Osteoblast (primary cell): ENCODE measurements at regions not wholly inside any gene's neighbourhood (a gene's known extent, or its start where the extent isn't known, plus 50 kb on each side); places are given as distances from the start of the nearest gene placed in this dataset.

Source experiments
- DNase-seq: peaks from one replicate; pipeline ENCODE4 v3.0.0; 2011; ENCODE audit warnings: low spot score, mixed read lengths; ENCODE audit not compliant: insufficient read length; ENCODE audit errors: missing footprints
- H2AFZ ChIP-seq: 2 replicates; pipeline ENCODE4 v1.6.0; 2011; ENCODE audit warnings: mild to moderate bottlenecking, low read length
- H3K27ac ChIP-seq: 2 replicates; pipeline ENCODE4 v1.5.1; 2011; ENCODE audit warnings: mild to moderate bottlenecking, low read depth, low read length, moderate library complexity
- H3K27me3 ChIP-seq: 2 replicates; pipeline ENCODE4 v1.6.0; 2012; ENCODE audit warnings: mild to moderate bottlenecking, control low read depth, inconsistent platforms, low read length, moderate library complexity; ENCODE audit not compliant: insufficient read depth
- H3K36me3 ChIP-seq: 2 replicates; pipeline ENCODE4 v1.5.1; 2011; ENCODE audit warnings: mild to moderate bottlenecking, low read length, control low read depth, moderate library complexity; ENCODE audit not compliant: insufficient read depth
- H3K4me1 ChIP-seq: 2 replicates; pipeline ENCODE4 v1.5.1; 2011; ENCODE audit warnings: mild to moderate bottlenecking, low read length, control low read depth, moderate library complexity; ENCODE audit not compliant: insufficient read depth
- H3K4me2 ChIP-seq: 2 replicates; pipeline ENCODE4 v1.6.0; 2011; ENCODE audit warnings: mild to moderate bottlenecking, low read length; ENCODE audit not compliant: insufficient read depth
- H3K4me3 ChIP-seq: fragments of 200-600 bp; sonication (generic); 3 replicates; pipeline ENCODE4 v1.5.1; 2012; ENCODE audit warnings: mild to moderate bottlenecking, low read length, inconsistent platforms; ENCODE audit not compliant: insufficient read depth
- H3K79me2 ChIP-seq: 2 replicates; pipeline ENCODE4 v1.6.0; 2012; ENCODE audit warnings: mild to moderate bottlenecking, low read length, control low read depth, inconsistent platforms; ENCODE audit not compliant: insufficient read depth
- H3K9me3 ChIP-seq: 2 replicates; pipeline ENCODE4 v1.5.1; 2011; ENCODE audit warnings: low read depth, low read length, control low read depth
- H4K20me1 ChIP-seq: 2 replicates; pipeline ENCODE4 v1.6.0; 2012; ENCODE audit warnings: mild to moderate bottlenecking, low read length, control low read depth; ENCODE audit not compliant: insufficient read depth
- CTCF ChIP-seq: IDR thresholded peaks from 2 replicates; pipeline ENCODE4 v1.5.1; 2011; ENCODE audit warnings: mild to moderate bottlenecking, low read depth, low read length, moderate library complexity; ENCODE audit errors: extremely low read depth

GRCh38 chr10:71021402-71021801, 133.0 kb upstream of the PCBD1 start:
- DNase-seq, result no peak
- H3K4me1 ChIP-seq, result no peaks in the 10 kb centered on the region
- no peaks in the 10 kb centered on the region for H4K20me1 ChIP-seq
- H3K27ac ChIP-seq, result no peak overlapping the region
- no peak for TF ChIP-seq CTCF
- no peak overlapping the region for H3K4me2 ChIP-seq
- peaks cover 5% of the 10 kb centered on the region for H3K27me3 ChIP-seq
- no peak overlapping the region for H3K4me3 ChIP-seq
- H2AFZ ChIP-seq, result no peak overlapping the region
- H3K36me3 ChIP-seq, result no peaks in the 10 kb centered on the region
- no peaks in the 10 kb centered on the region for H3K9me3 ChIP-seq
- H3K79me2 ChIP-seq, result no peaks in the 10 kb centered on the region

GRCh38 chr10:71023704-71024283, 135.4 kb upstream of the PCBD1 start:
- no peak overlapping the region for H3K4me3 ChIP-seq
- H4K20me1 ChIP-seq, result no peaks in the 10 kb centered on the region
- H3K36me3 ChIP-seq, result no peaks in the 10 kb centered on the region
- H3K4me2 ChIP-seq, result no peak overlapping the region
- no peaks in the 10 kb centered on the region for H3K79me2 ChIP-seq
- H3K27ac ChIP-seq, result no peak overlapping the region
- H3K9me3 ChIP-seq, result no peaks in the 10 kb centered on the region
- no peaks in the 10 kb centered on the region for H3K4me1 ChIP-seq
- no peak for DNase-seq
- no peak overlapping the region for H2AFZ ChIP-seq
- H3K27me3 ChIP-seq, result peaks cover 5% of the 10 kb centered on the region
- no peak for TF ChIP-seq CTCF

- no peak for DNase-seq
- H3K36me3 ChIP-seq, result no peaks in the 10 kb centered on the region
Observed at GRCh38 chr10:71024490-71024889, 136.1 kb upstream of the PCBD1 start.

GRCh38 chr10:71025535-71025934, 137.2 kb upstream of the PCBD1 start:
- peaks cover 8% of the 10 kb centered on the region for H3K27me3 ChIP-seq
- H3K4me1 ChIP-seq, result no peaks in the 10 kb centered on the region
- no peak overlapping the region for H2AFZ ChIP-seq
- no peaks in the 10 kb centered on the region for H3K9me3 ChIP-seq
- no peaks in the 10 kb centered on the region for H4K20me1 ChIP-seq
- H3K79me2 ChIP-seq, result no peaks in the 10 kb centered on the region
- no peaks in the 10 kb centered on the region for H3K36me3 ChIP-seq
- no peak overlapping the region for H3K4me2 ChIP-seq
- H3K4me3 ChIP-seq, result no peak overlapping the region
- H3K27ac ChIP-seq, result no peak overlapping the region
- DNase-seq, result no peak
- TF ChIP-seq CTCF, result no peak

More at GRCh38 chr10:71024490-71024889, 136.1 kb upstream of the PCBD1 start:
- Histone ChIP-seq H2AFZ (no peak overlapping the region), H3K9me3 (no peaks in the 10 kb centered on the region), H3K27me3 (peaks cover 5% of the 10 kb centered on the region), H3K4me1 (no peaks in the 10 kb centered on the region), H3K4me2 (no peak overlapping the region), H4K20me1 (no peaks in the 10 kb centered on the region), H3K79me2 (no peaks in the 10 kb centered on the region), H3K4me3 (no peak overlapping the region), H3K27ac (no peak overlapping the region)
- no peak for TF ChIP-seq CTCF
